GM18858 (cell line): ENCODE measurements at regions not wholly inside any gene's neighbourhood (a gene's known extent, or its start where the extent isn't known, plus 50 kb on each side); places are given as distances from the start of the nearest gene placed in this dataset.

Source experiments
- ATAC-seq: cut with Tn5 transposase; IDR thresholded peaks from one replicate; pipeline ENCODE4 v1.9.1; 2021; ENCODE audit not compliant: unreplicated experiment

- no peak for ATAC-seq
These were observed 528.3 kb upstream of the ATXN8OS start for GRCh38 chr13:69579351-69579750.

- ATAC-seq = no peak
These were observed 535.9 kb upstream of the ATXN8OS start for GRCh38 chr13:69571606-69572323.

- no peak for ATAC-seq
These were observed 540.1 kb upstream of the ATXN8OS start for GRCh38 chr13:69567514-69567913.

DNA sequence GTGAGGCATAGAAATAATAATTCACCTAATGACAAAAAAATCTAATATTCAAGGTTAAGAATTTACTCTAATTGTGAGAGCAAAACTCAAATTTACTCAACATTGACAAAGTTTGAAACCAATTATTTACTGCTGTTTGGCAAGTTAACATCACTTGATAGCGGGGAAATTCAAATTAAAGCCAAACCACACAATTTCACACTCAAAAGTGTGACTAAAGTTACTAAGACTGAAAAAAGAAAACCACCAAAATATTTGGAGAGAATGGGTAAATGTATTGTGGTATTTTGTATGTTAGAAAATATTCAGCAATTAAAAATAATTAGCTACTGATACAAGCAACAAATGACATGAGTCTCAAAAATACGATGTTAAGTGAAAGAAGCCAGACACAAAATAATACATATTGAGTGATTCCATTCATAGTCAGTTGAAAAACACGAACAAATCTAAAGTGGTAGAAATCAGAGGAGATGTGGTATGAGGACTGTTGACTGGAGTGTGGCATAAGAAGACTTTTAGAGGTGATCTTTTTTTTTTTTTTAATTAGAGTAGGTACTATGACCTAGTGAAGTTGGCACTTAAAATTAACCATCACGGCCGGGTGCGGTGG lies 541.4 kb upstream of the ATXN8OS start:
- no peak for ATAC-seq

DNA sequence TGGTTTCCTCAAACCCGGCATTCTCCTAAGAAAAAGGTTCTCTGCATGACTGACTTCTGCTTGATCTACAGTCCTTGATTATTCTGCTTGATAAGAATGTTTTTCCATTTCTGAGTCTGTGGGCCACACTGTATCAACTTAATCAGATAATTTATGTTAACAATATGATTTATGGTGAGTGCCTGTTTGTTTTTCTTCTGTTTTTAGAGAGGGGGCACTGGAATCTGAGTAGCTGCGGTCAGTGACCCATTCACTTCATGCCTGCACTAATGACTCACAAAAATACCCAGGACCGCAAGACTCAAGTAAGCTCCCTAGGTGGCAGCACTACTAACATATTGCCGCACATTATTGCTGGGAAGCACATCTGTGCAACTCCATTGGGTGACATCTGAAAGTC lies 542.3 kb upstream of the ATXN8OS start:
- peak; percentile 96 for ATAC-seq

- no peak for ATAC-seq
These were observed 551.0 kb upstream of the ATXN8OS start for GRCh38 chr13:69556540-69557196.

- ATAC-seq = no peak
These were observed 553.6 kb upstream of the ATXN8OS start for GRCh38 chr13:69553976-69554375.

DNA sequence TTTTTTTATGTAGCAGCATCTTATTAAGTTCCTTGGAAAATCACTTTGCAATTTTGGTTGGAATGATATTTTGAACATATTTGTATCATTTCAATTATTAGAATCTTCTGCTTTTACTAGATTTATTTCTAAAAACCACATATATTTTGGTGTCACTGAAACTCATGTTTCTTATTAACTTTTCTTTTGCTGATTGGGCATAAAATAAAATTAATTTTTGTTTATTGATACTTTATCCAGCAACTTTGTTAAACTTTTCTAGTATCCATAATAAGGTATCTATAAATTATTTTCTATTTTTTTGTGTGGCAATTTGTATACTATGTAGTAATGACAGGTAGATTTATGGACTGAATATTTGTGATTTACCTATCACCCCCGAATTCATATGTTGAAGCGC lies 556.4 kb upstream of the ATXN8OS start:
- no peak for ATAC-seq

DNA sequence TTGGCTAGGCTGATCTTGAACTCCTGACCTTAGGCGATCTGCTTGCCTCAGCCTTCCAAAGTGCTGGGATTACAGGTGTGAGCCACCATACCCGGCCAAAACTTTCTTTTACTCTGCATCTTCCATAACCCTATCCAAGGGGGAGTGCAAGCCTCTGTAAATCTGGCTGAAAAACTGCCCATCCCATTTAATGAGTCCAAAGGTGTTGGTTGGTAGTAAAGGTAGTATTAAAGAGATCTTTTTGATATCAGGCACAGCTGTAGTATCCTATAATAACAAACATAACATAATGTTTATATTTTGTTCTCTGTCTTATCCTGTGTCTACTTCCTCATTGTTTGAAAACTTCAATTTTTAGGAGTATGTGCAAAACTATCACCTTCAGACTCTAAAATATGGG lies 559.8 kb upstream of the ATXN8OS start:
- no peak for ATAC-seq

DNA sequence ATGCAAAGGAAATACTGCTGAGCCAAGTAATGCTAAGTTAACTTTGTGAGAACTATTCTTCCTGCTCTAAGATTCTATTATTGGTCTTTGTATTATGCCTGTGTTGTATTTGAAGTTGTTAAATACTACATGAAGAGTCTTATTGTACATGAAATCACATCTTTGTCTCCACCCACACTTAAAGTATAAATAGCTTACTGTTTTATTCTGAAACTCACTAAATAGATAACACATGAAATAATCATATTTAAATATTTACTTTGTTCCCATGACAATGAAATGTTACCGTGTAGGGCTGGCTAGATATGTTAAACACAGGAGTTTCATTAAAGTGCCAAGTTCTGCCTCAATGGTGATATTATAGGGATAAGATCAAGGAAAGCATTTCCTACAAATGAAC lies 562.1 kb upstream of the ATXN8OS start:
- ATAC-seq = no peak

DNA sequence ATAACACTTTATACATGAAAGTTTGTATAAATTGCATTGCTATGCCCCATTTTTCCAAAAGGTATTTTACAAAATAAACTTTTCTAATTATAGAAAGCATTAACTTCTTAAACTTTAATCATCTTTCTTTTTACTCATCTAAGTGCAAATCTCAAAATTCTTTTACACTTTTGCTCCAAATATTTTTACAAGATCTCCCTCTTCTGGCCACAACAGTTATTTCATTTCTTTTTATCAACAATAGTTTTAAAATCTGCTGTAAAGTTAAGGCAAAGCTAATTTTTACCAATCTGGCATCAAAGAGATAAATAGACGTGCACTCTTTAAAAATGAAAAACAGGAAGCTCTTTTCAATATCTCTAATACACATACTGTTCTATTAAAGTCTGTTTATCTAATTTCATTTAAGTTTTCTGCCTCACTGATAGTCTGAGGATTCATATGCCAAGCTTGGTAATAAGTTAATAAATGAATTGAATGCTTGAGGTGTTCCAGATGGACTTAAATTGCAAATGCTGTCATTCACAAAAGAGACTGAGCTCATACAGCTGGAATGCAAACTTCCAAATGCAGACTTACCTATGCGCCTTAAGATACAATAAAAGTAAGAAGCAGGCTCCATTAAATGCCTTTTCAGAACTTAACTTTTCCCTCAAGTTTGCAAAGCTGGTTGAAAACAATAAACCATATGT lies 583.0 kb upstream of the ATXN8OS start:
- ATAC-seq = no peak

DNA sequence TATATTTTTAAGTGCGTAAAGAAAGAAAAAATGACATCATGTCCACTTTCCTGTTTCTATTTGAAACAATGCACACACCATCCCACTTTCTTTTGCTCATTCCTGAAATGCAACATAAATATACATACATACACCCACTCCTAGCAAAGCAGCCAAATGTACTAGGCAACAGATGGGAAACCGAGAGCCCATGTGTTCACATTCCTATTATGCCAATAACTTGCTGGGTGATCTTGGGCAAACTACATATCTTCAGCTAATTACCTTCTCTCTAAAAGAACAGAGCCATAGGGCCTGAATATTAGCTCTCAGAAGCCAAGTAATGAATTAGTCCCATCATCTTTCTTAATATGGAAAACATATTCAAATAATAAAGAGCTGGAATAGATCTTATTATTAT lies 610.6 kb upstream of the ATXN8OS start:
- ATAC-seq = no peak

- ATAC-seq = no peak
These were observed 612.5 kb upstream of the ATXN8OS start for GRCh38 chr13:69495096-69495495.

DNA sequence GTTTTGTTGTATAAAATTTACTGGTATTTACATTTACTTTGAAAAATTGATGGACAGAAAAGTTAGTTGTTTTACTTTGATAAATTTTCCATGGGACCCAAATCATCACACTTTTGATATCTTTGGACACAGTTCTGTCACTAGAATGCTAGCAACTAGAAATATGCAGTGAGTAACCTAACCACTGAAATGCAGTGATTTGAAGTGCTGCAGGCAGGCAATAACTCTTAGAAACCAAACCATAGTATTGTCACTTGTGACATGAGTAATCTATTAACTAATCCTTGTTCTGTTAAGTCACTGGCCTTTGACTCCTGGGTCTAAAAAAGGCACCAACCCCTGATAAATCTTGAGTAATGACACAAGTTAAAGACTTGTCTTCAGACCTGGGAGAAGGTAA lies 620.0 kb upstream of the ATXN8OS start:
- ATAC-seq = no peak

DNA sequence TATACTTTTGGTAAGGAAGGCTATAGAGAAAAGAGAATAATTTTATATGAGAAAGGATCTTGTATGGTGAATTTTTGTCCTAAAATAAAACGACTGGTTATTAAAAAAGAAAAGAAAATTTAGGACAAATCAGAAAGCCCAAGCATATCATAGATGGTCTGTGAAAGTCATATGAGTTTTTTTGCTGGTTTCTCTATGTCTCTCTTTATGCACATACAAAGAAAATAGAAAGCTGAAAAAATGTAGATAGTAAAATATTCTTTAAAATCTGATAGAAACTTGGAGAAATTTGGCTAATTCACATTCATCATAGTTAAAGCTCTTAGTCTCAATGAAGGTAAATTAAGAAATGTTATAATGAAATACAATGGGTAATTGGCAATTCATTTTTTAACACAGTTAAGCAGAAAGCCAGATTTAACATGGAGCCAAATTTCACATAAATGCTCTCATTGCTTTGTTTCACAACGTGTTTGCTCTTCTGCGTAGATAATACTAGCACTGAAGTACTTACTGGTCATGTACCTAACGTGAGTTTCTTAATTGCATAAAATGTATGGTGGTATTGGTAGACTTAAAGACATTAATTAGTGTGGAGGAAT lies 621.5 kb upstream of the ATXN8OS start:
- no peak for ATAC-seq

DNA sequence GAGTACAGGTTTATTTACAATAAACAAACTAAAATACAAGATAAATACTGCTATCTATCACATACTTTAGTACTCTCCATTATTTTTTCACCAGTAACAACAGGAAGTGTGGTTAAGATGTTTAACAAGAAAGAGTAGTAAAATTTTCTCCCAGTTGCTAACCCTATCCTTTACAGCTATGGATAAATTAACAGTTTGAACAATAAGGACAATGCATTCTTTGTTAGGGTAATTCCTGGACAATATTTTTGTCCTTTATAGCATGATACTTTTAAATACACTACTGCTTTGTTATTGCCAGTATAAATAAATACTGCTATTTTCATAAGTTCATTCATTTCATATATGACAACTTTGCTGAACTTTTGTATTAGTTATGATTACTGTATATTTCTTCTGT lies 630.2 kb upstream of the ATXN8OS start:
- no peak for ATAC-seq

DNA sequence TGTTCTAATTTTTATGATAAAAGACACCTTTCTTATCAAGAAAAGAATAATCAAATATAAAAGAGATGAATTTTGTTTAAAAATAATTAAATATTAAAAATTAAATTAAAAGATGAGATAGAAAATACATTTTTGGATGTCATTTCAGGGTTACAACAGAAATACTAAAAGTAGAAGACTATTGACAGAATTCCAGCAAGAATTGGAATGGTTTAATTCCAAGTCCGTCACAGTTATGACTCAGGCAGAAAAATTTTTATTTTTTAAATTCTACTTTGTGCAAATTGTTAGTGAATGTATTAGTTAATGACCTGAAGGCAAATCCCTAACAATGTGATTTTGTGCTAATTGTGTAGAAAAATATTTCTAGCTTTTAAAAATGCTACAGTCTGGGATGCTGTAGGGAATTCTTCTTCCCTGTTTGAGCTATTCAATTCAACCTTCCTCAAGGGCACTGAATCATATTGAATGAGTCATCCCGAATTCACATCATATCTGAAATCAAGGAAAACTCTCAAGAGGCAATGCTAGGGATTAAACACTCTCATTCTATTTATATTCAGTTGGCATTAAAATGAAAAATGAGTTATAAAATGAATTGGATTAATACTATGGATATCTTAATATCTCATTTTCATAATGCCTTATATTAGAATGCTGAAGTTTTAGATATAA lies 633.5 kb upstream of the ATXN8OS start:
- no peak for ATAC-seq

DNA sequence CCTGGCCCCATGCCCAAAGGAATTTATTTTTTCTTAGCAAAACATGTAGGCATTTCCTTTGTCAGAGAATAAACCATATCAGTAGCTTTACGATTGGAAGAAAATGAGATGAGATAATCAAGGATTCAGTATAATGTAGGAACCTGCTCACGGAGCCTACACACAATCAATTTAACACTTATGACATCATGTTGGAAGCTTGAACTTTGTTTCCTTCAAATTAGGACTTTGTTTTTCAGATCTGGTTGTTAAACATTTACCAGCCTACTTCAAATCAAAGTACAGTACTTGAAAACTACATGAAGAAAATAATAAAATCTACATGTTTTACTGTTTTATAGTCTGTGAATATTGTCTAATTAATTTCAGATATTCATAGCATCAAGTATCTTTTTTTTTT lies 639.0 kb upstream of the ATXN8OS start:
- ATAC-seq = no peak

- no peak for ATAC-seq
These were observed 646.2 kb upstream of the ATXN8OS start for GRCh38 chr13:69461397-69461796.

GRCh38 chr13:69459346-69459745 lies 648.3 kb upstream of the ATXN8OS start:
- no peak for ATAC-seq

GRCh38 chr13:69458013-69458412 lies 649.6 kb upstream of the ATXN8OS start:
- ATAC-seq = no peak
